C4-2B (cell line): ENCODE measurements at regions not wholly inside any gene's neighbourhood (a gene's known extent, or its start where the extent isn't known, plus 50 kb on each side); places are given as distances from the start of the nearest gene placed in this dataset.

Source experiments
- CTCF ChIP-seq: fragments of 450-650 bp; conservative IDR thresholded peaks from 2 replicates; pipeline ENCODE4 v1.5.1; 2017; ENCODE audit warnings: mild to moderate bottlenecking
- ZFX ChIP-seq: fragments of 450-650 bp; IDR thresholded peaks from 2 replicates; pipeline ENCODE4 v1.6.1; 2017

- TF ChIP-seq CTCF: no peak
- no peak for TF ChIP-seq ZFX
Observed at GRCh38 chr2:168314236-168314635, 66.8 kb upstream of the STK39 start.
